ENCODE measurements at regions not wholly inside any gene's neighbourhood (a gene's known extent, or its start where the extent isn't known, plus 50 kb on each side); places are given as distances from the start of the nearest gene placed in this dataset.
A peak's percentile ranks its signal among the peaks of the same experiment; 100 is the strongest.

DNA sequence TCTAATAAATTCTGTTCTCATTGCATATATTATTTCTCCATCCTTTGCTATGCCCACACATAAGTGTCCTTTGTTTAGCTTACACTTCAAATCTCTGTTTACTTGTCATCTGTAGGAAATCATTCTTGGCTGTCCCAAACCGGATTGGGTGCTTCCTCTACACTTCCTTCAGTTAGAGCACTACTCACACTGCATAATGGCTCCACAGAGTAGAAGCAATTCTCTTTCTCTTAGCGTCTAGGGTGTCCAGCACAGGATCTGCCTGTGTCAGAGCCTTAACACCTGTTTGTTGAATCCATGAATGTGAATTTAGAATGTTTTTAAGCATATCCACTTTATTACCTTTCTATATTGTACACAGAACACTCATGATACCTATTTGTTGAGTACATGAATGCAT is 87.0 kb upstream of the BMP2 start:
- Histone ChIP-seq H3K4me3 (ENCODE audit: low read depth, low read length) (no peak overlapping the region), H2AK5ac (ENCODE audit: low read length) (no peak overlapping the region), H3K36me3 (ENCODE audit: control insufficient read depth in 1 of 2, insufficient read depth in 2 of 2, low read length in 2 of 2) (no peaks in the 10 kb centered on the region), H3K4ac (ENCODE audit: low read depth, low read length) (no peak overlapping the region), H3K9ac (ENCODE audit: low read length) (no peak overlapping the region), H3K79me1 (ENCODE audit: low read length) (no peaks in the 10 kb centered on the region), H4K8ac (ENCODE audit: low read depth, low read length) (no peak overlapping the region), H2BK5ac (ENCODE audit: low read depth, low read length, poor library complexity) (no peak overlapping the region), H3K79me2 (ENCODE audit: control insufficient read depth, insufficient read depth, low read length, poor library complexity) (no peaks in the 10 kb centered on the region), H3K18ac (ENCODE audit: low read length) (no peak overlapping the region), H3K4me1 (ENCODE audit: control insufficient read depth in 1 of 2, insufficient read depth in 2 of 2, low read length in 2 of 2) (no peaks in the 10 kb centered on the region), H3K14ac (ENCODE audit: low read length) (no peak overlapping the region), H3K9me3 (ENCODE audit: insufficient read depth, low read depth, low read length) (no peaks in the 10 kb centered on the region), H2AFZ (ENCODE audit: insufficient read depth, low read length, poor library complexity) (no peak overlapping the region), H4K12ac (ENCODE audit: low read depth, low read length) (no peak overlapping the region), H3K4me2 (ENCODE audit: low read length) (no peak overlapping the region), H2BK12ac (ENCODE audit: low read length) (no peak overlapping the region), H3K23ac (ENCODE audit: low read length) (no peak overlapping the region), H2BK120ac (ENCODE audit: insufficient read depth, low read length, poor library complexity) (no peak overlapping the region), H3K27ac (ENCODE audit: low read depth, low read length) (no peak overlapping the region), H4K91ac (ENCODE audit: low read depth, low read length) (no peak overlapping the region), H3K27me3 (ENCODE audit: insufficient read depth, low read length) (no peaks in the 10 kb centered on the region)
- WGBS (ENCODE audit: extremely low coverage, insufficient coverage, insufficient read length), result no CpG with 5 or more reads among the region's 2 CpGs
- no peak for DNase-seq

DNA sequence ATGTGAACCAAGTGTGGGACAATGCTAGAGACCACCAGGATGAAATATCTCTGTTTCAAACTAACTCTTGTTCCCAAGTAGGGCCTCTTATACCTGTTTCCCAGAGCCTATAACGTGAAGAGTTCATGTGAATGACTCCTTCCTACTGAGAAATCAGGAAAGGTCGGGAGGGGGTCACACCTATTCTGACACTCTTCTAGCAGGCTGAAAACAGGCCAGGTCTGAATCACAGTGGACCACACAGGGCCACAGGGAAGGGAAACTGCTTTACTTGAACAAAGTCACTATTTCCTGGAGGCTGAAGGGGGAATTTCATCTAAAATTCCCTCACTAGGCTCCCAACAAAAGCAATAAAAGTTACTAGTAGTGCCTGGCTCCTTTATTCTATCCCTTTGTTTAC is 88.4 kb upstream of the BMP2 start:
- Histone ChIP-seq H3K18ac (ENCODE audit: low read length) (no peak overlapping the region), H4K12ac (ENCODE audit: low read depth, low read length) (no peak overlapping the region), H3K36me3 (ENCODE audit: control insufficient read depth in 1 of 2, insufficient read depth in 2 of 2, low read length in 2 of 2) (no peaks in the 10 kb centered on the region), H3K27ac (ENCODE audit: low read depth, low read length) (no peak overlapping the region), H3K23ac (ENCODE audit: low read length) (no peak overlapping the region), H3K79me2 (ENCODE audit: control insufficient read depth, insufficient read depth, low read length, poor library complexity) (no peaks in the 10 kb centered on the region), H2BK5ac (ENCODE audit: low read depth, low read length, poor library complexity) (no peak overlapping the region), H4K91ac (ENCODE audit: low read depth, low read length) (no peak overlapping the region), H2BK12ac (ENCODE audit: low read length) (no peak overlapping the region), H2BK120ac (ENCODE audit: insufficient read depth, low read length, poor library complexity) (no peak overlapping the region), H3K4me2 (ENCODE audit: low read length) (no peak overlapping the region), H3K9ac (ENCODE audit: low read length) (no peak overlapping the region), H3K79me1 (ENCODE audit: low read length) (no peaks in the 10 kb centered on the region), H3K27me3 (ENCODE audit: insufficient read depth, low read length) (no peaks in the 10 kb centered on the region), H3K14ac (ENCODE audit: low read length) (no peak overlapping the region), H2AFZ (ENCODE audit: insufficient read depth, low read length, poor library complexity) (no peak overlapping the region), H4K8ac (ENCODE audit: low read depth, low read length) (no peak overlapping the region), H3K4me1 (ENCODE audit: control insufficient read depth in 1 of 2, insufficient read depth in 2 of 2, low read length in 2 of 2) (no peaks in the 10 kb centered on the region), H3K4ac (ENCODE audit: low read depth, low read length) (no peak overlapping the region), H2AK5ac (ENCODE audit: low read length) (no peak overlapping the region), H3K4me3 (ENCODE audit: low read depth, low read length) (no peak overlapping the region), H3K9me3 (ENCODE audit: insufficient read depth, low read depth, low read length) (no peaks in the 10 kb centered on the region)
- DNase-seq, result no peak
- no CpG with 5 or more reads among the region's 2 CpGs for WGBS (ENCODE audit: extremely low coverage, insufficient coverage, insufficient read length)

DNA sequence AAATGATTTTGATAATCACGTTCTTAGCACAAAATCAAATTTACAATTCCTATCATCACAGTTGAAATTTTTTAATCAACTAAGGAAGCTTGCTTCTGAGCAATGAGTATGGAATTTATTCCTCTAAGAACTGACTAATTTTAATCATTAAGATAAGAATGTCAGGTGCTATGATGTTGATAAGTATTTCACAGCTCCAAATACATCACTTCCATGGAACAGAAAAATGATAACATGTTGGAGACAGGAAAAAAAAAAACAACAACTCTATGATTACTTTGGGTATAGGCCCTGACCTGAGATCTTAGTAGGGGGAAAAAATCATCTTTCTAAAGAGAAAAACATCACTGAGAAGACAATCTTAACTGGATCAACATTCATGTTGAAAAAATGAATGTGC is 89.4 kb upstream of the BMP2 start:
- no peaks in the 10 kb centered on the region for H3K4me1 ChIP-seq (ENCODE audit: control insufficient read depth in 1 of 2, insufficient read depth in 2 of 2, low read length in 2 of 2)
- no peak overlapping the region for H3K18ac ChIP-seq (ENCODE audit: low read length)
- no peaks in the 10 kb centered on the region for H3K9me3 ChIP-seq (ENCODE audit: insufficient read depth, low read depth, low read length)
- H3K27me3 ChIP-seq (ENCODE audit: insufficient read depth, low read length), result no peaks in the 10 kb centered on the region
- no peak overlapping the region for H2AFZ ChIP-seq (ENCODE audit: insufficient read depth, low read length, poor library complexity)
- H3K9ac ChIP-seq (ENCODE audit: low read length), result no peak overlapping the region
- no peaks in the 10 kb centered on the region for H3K36me3 ChIP-seq (ENCODE audit: control insufficient read depth in 1 of 2, insufficient read depth in 2 of 2, low read length in 2 of 2)
- no peak for DNase-seq
- H4K91ac ChIP-seq (ENCODE audit: low read depth, low read length), result no peak overlapping the region
- WGBS (ENCODE audit: extremely low coverage, insufficient coverage, insufficient read length), result no CpG with 5 or more reads among the region's 1 CpG
- H2AK5ac ChIP-seq (ENCODE audit: low read length), result no peak overlapping the region
- H3K23ac ChIP-seq (ENCODE audit: low read length), result no peak overlapping the region
- H2BK5ac ChIP-seq (ENCODE audit: low read depth, low read length, poor library complexity), result no peak overlapping the region
- H2BK120ac ChIP-seq (ENCODE audit: insufficient read depth, low read length, poor library complexity), result no peak overlapping the region
- no peaks in the 10 kb centered on the region for H3K79me2 ChIP-seq (ENCODE audit: control insufficient read depth, insufficient read depth, low read length, poor library complexity)
- H4K8ac ChIP-seq (ENCODE audit: low read depth, low read length), result no peak overlapping the region
- no peak overlapping the region for H3K14ac ChIP-seq (ENCODE audit: low read length)
- no peak overlapping the region for H4K12ac ChIP-seq (ENCODE audit: low read depth, low read length)
- H3K4me3 ChIP-seq (ENCODE audit: low read depth, low read length), result no peak overlapping the region
- H2BK12ac ChIP-seq (ENCODE audit: low read length), result no peak overlapping the region
- H3K79me1 ChIP-seq (ENCODE audit: low read length), result no peaks in the 10 kb centered on the region
- no peak overlapping the region for H3K27ac ChIP-seq (ENCODE audit: low read depth, low read length)
- no peak overlapping the region for H3K4ac ChIP-seq (ENCODE audit: low read depth, low read length)
- H3K4me2 ChIP-seq (ENCODE audit: low read length), result no peak overlapping the region

DNA sequence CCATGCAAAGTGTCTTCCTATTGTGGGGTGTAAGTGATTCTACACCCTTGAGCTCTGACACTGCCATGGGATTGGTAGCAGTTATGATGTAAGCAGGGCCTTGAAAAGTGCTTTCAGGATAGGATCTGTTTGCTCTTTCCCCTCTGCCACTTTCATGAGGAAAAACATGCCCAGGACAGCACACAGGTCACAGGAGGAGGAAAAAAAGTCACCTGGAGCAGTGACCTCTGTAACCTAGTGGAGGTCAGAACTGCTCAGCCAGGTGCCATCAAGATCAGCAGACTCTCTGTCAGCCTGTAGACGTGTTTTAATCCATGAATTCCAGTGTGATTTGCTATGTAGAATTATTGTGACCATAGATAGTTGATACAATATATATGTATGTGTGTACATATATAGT is 92.7 kb upstream of the BMP2 start:
- H3K27me3 ChIP-seq (ENCODE audit: insufficient read depth, low read length), result no peaks in the 10 kb centered on the region
- WGBS (ENCODE audit: extremely low coverage, insufficient coverage, insufficient read length), result no CpG with 5 or more reads among the region's 1 CpG

More for the DNA sequence above, 92.7 kb upstream of the BMP2 start:
- no peak overlapping the region for H2BK12ac ChIP-seq (ENCODE audit: low read length)
- H3K36me3 ChIP-seq (ENCODE audit: control insufficient read depth in 1 of 2, insufficient read depth in 2 of 2, low read length in 2 of 2), result no peaks in the 10 kb centered on the region
- H3K4me2 ChIP-seq (ENCODE audit: low read length), result no peak overlapping the region
- H3K4ac ChIP-seq (ENCODE audit: low read depth, low read length), result no peak overlapping the region
- H2AK5ac ChIP-seq (ENCODE audit: low read length), result no peak overlapping the region
- no peak overlapping the region for H3K18ac ChIP-seq (ENCODE audit: low read length)
- H2BK5ac ChIP-seq (ENCODE audit: low read depth, low read length, poor library complexity), result no peak overlapping the region
- no peaks in the 10 kb centered on the region for H3K79me2 ChIP-seq (ENCODE audit: control insufficient read depth, insufficient read depth, low read length, poor library complexity)
- no peak overlapping the region for H2BK120ac ChIP-seq (ENCODE audit: insufficient read depth, low read length, poor library complexity)
- no peaks in the 10 kb centered on the region for H3K4me1 ChIP-seq (ENCODE audit: control insufficient read depth in 1 of 2, insufficient read depth in 2 of 2, low read length in 2 of 2)
- H3K9me3 ChIP-seq (ENCODE audit: insufficient read depth, low read depth, low read length), result no peaks in the 10 kb centered on the region
- H3K14ac ChIP-seq (ENCODE audit: low read length), result no peak overlapping the region
- peak overlapping the region; percentile 9 for H3K9ac ChIP-seq (ENCODE audit: low read length)
- H3K79me1 ChIP-seq (ENCODE audit: low read length), result no peaks in the 10 kb centered on the region
- DNase-seq, result no peak
- no peak overlapping the region for H4K12ac ChIP-seq (ENCODE audit: low read depth, low read length)
- H3K23ac ChIP-seq (ENCODE audit: low read length), result no peak overlapping the region
- H3K27ac ChIP-seq (ENCODE audit: low read depth, low read length), result no peak overlapping the region
- H4K8ac ChIP-seq (ENCODE audit: low read depth, low read length), result no peak overlapping the region
- H2AFZ ChIP-seq (ENCODE audit: insufficient read depth, low read length, poor library complexity), result no peak overlapping the region
- no peak overlapping the region for H4K91ac ChIP-seq (ENCODE audit: low read depth, low read length)
- H3K4me3 ChIP-seq (ENCODE audit: low read depth, low read length), result no peak overlapping the region

All from trophoblast cell (in vitro differentiated cells and primary cell).